H1 (cell line): ENCODE measurements at regions not wholly inside any gene's neighbourhood (a gene's known extent, or its start where the extent isn't known, plus 50 kb on each side); places are given as distances from the start of the nearest gene placed in this dataset.

Source experiments
- CTCF ChIA-PET: fragments of 300-600 bp; sonication (Branson Sonifier 250); formaldehyde crosslinking; loops from one replicate; lab custom pipeline; 2021; ENCODE audit not compliant: partially characterized antibody; lab: Charles Lee
- POLR2A ChIA-PET: fragments of 300-600 bp; sonication (Branson Sonifier 250); formaldehyde crosslinking; loops from one replicate; lab custom pipeline; 2021; ENCODE audit warnings: inconsistent platforms; ENCODE audit not compliant: partially characterized antibody; lab: Charles Lee
- DNase-seq, 2 experiments: peaks; one replicate each; pipeline versions ENCODE4 v3.0.0 to v3.0.0-alpha.2; 2010 to 2022; ENCODE audit warnings: low spot score in 2 of 2, low read depth in 1 of 2, mixed read lengths in 1 of 2
- FAIRE-seq: peaks from 2 replicates; lab custom pipeline; 2011; peaks lifted over from hg19 to GRCh38; lab: Jason Lieb, UNC
- H2AFZ ChIP-seq: 2 replicates; pipeline ENCODE4 v1.8.1; 2012; ENCODE audit warnings: low read length, inconsistent platforms
- H2AK5ac ChIP-seq: 2 replicates; pipeline ENCODE4 v1.6.1; 2013; ENCODE audit warnings: low read depth, low read length
- H2BK120ac ChIP-seq: replicated peaks from 2 replicates; pipeline ENCODE3; 2013; ENCODE audit warnings: low read depth, low read length, inconsistent platforms
- H2BK12ac ChIP-seq: 2 replicates; pipeline ENCODE4 v1.6.1; 2013; ENCODE audit warnings: low read depth, low read length
- H2BK15ac ChIP-seq: 2 replicates; pipeline ENCODE4 v1.6.1; 2013; ENCODE audit warnings: low read length
- H2BK20ac ChIP-seq: 2 replicates; pipeline ENCODE4 v1.6.1; 2013; ENCODE audit warnings: low read length
- H2BK5ac ChIP-seq: 2 replicates; pipeline ENCODE4 v1.6.1; 2013; ENCODE audit warnings: low read depth, low read length
- H3K14ac ChIP-seq: 2 replicates; pipeline ENCODE4 v1.6.1; 2013; ENCODE audit warnings: inconsistent platforms; ENCODE audit not compliant: insufficient read length
- H3K18ac ChIP-seq: 2 replicates; pipeline ENCODE4 v1.6.1; 2013; ENCODE audit warnings: low read length; ENCODE audit errors: extremely low read depth
- H3K23ac ChIP-seq: 2 replicates; pipeline ENCODE4 v1.6.1; 2013; ENCODE audit warnings: inconsistent platforms; ENCODE audit not compliant: insufficient read length
- H3K23me2 ChIP-seq: 2 replicates; pipeline ENCODE4 v1.6.1; 2013; ENCODE audit warnings: low read depth, low read length
- H3K27ac ChIP-seq: 2 replicates; pipeline ENCODE4 v1.6.1; 2011; ENCODE audit warnings: low read depth, low read length, inconsistent platforms
- H3K27me3 ChIP-seq, 4 experiments: replicated peaks in 1 of 4; 1 replicate in 1 of 4; 2 replicates in 3 of 4; pipeline versions ENCODE4 v1.6.1 to v1.8.1; 2011 to 2013; ENCODE audit warnings: low read length in 3 of 4, mild to moderate bottlenecking in 3 of 4, inconsistent platforms in 2 of 4, mixed read lengths in 2 of 4, moderate library complexity in 1 of 4; ENCODE audit not compliant: control insufficient read depth in 3 of 4, insufficient read depth in 3 of 4; ENCODE audit errors: extremely low read depth in 1 of 4
- H3K36me3 ChIP-seq, 4 experiments: 2 replicates each; pipeline versions ENCODE4 v1.6.1 to v1.8.1; 2011 to 2013; ENCODE audit warnings: mild to moderate bottlenecking in 4 of 4, low read length in 3 of 4, moderate library complexity in 2 of 4, control low read depth in 1 of 4, inconsistent platforms in 1 of 4; ENCODE audit not compliant: insufficient read depth in 4 of 4, control insufficient read depth in 2 of 4
- H3K4ac ChIP-seq: replicated peaks from 2 replicates; pipeline ENCODE3; 2013; ENCODE audit warnings: low read length, low read depth, mixed read lengths, inconsistent platforms; ENCODE audit not compliant: insufficient read length
- H3K4me1 ChIP-seq, 4 experiments: replicated peaks in 1 of 4; 1 replicate in 1 of 4; 2 replicates in 3 of 4; pipeline versions ENCODE4 v1.6.1 to v1.8.1; 2011 to 2013; ENCODE audit warnings: low read length in 3 of 4, inconsistent platforms in 2 of 4, mixed read lengths in 1 of 4; ENCODE audit not compliant: insufficient read depth in 4 of 4, control insufficient read depth in 3 of 4
- H3K4me2 ChIP-seq, 2 experiments: 2 replicates each; pipeline versions ENCODE4 v1.6.1 to v1.8.1; 2011 to 2013; ENCODE audit warnings: low read depth in 2 of 2, low read length in 2 of 2, control low read depth in 1 of 2, inconsistent platforms in 1 of 2, mild to moderate bottlenecking in 1 of 2; ENCODE audit not compliant: insufficient read depth in 1 of 2
- H3K4me3 ChIP-seq, 4 experiments: fragments of 200-600, 300-600 bp in 1 of 4; sonication (generic), shearing (Covaris generic), sonication (Bioruptor Twin) in 1 of 4; 2 replicates each; pipeline versions ENCODE4 v1.5.1 to v1.8.1; 2011 to 2016; ENCODE audit warnings: low read length in 4 of 4, low read depth in 3 of 4, control low read depth in 2 of 4, inconsistent platforms in 2 of 4, mild to moderate bottlenecking in 2 of 4, mixed read lengths in 1 of 4, moderate library complexity in 1 of 4; ENCODE audit not compliant: insufficient read depth in 2 of 4; ENCODE audit errors: extremely low read depth in 1 of 4
- H3K56ac ChIP-seq: replicated peaks from 2 replicates; pipeline ENCODE3; 2013; ENCODE audit warnings: low read depth, mild to moderate bottlenecking, mixed read lengths, low read length, inconsistent platforms; ENCODE audit not compliant: insufficient read length
- H3K79me1 ChIP-seq: 2 replicates; pipeline ENCODE4 v1.6.1; 2013; ENCODE audit warnings: low read depth, low read length, control low read depth
- H3K79me2 ChIP-seq, 2 experiments: 2 replicates each; pipeline versions ENCODE4 v1.6.1 to v1.8.1; 2012 to 2013; ENCODE audit warnings: low read length in 2 of 2, mild to moderate bottlenecking in 2 of 2, inconsistent platforms in 1 of 2; ENCODE audit not compliant: insufficient read depth in 2 of 2, control insufficient read depth in 1 of 2
- H3K9ac ChIP-seq, 4 experiments: replicated peaks in 1 of 4; 1 replicate in 1 of 4; 2 replicates in 3 of 4; pipeline versions ENCODE4 v1.6.1 to v1.8.1; 2011 to 2013; ENCODE audit warnings: low read depth in 3 of 4, low read length in 3 of 4, control low read depth in 2 of 4, mild to moderate bottlenecking in 2 of 4, moderate library complexity in 2 of 4, inconsistent platforms in 1 of 4; ENCODE audit errors: extremely low read depth in 1 of 4
- H3K9me3 ChIP-seq, 2 experiments: 2 replicates each; pipeline versions ENCODE4 v1.6.1 to v1.8.1; 2012 to 2013; ENCODE audit warnings: mild to moderate bottlenecking in 2 of 2, moderate library complexity in 2 of 2, control low read depth in 1 of 2, inconsistent platforms in 1 of 2, low read depth in 1 of 2, low read length in 1 of 2, mixed read lengths in 1 of 2; ENCODE audit not compliant: insufficient read depth in 2 of 2
- H4K20me1 ChIP-seq, 2 experiments: replicated peaks in 1 of 2; 2 replicates each; pipeline versions ENCODE3 to v1.8.1; 2011 to 2013; ENCODE audit warnings: inconsistent platforms in 2 of 2, low read length in 2 of 2, mild to moderate bottlenecking in 1 of 2; ENCODE audit not compliant: insufficient read depth in 2 of 2, control insufficient read depth in 1 of 2
- H4K5ac ChIP-seq: 2 replicates; pipeline ENCODE4 v1.6.1; 2013; ENCODE audit warnings: low read length, low read depth, mixed read lengths, inconsistent platforms; ENCODE audit not compliant: insufficient read length
- H4K8ac ChIP-seq: 2 replicates; pipeline ENCODE4 v1.8.0; 2013; ENCODE audit warnings: mild to moderate bottlenecking, moderate library complexity, low read length, inconsistent platforms; ENCODE audit not compliant: insufficient read depth; ENCODE audit errors: extremely low read depth
- H4K91ac ChIP-seq: replicated peaks from 2 replicates; pipeline ENCODE3; 2013; ENCODE audit warnings: low read length, mixed read lengths, inconsistent platforms; ENCODE audit not compliant: insufficient read length
- BRCA1 ChIP-seq: IDR thresholded peaks from 2 replicates; pipeline ENCODE4 v1.6.1; 2012; ENCODE audit warnings: low read depth, low read length, improper control_type of control experiment
- CBX8 ChIP-seq: fragments of 300-800, 300-1000 bp; sonication (generic); IDR thresholded peaks from 2 replicates; pipeline ENCODE4 v1.7.1; 2016; ENCODE audit warnings: low read depth, low read length, borderline replicate concordance
- ZNF274 ChIP-seq: IDR thresholded peaks from 2 replicates; pipeline ENCODE4 v1.7.0; 2012; ENCODE audit warnings: low read length, borderline replicate concordance; ENCODE audit errors: extremely low read depth
- WGBS, 2 experiments: shearing (Covaris generic) in 1 of 2; methylation state at CpG; one replicate each; pipeline versions ENCODE4 v1.1.6 to v1.1.7; 2013 to 2015; ENCODE audit warnings: low lambda C conversion rate in 2 of 2, mixed read lengths in 2 of 2, inconsistent platforms in 1 of 2, low coverage in 1 of 2, missing lambda C conversion rate in 1 of 2; ENCODE audit not compliant: insufficient replicate concordance in 2 of 2, insufficient coverage in 1 of 2, insufficient read length in 1 of 2; ENCODE audit errors: extremely low coverage in 1 of 2, missing lambda C conversion rate in 1 of 2; 5-methylcytosine and 5-hydroxymethylcytosine counted together

DNA sequence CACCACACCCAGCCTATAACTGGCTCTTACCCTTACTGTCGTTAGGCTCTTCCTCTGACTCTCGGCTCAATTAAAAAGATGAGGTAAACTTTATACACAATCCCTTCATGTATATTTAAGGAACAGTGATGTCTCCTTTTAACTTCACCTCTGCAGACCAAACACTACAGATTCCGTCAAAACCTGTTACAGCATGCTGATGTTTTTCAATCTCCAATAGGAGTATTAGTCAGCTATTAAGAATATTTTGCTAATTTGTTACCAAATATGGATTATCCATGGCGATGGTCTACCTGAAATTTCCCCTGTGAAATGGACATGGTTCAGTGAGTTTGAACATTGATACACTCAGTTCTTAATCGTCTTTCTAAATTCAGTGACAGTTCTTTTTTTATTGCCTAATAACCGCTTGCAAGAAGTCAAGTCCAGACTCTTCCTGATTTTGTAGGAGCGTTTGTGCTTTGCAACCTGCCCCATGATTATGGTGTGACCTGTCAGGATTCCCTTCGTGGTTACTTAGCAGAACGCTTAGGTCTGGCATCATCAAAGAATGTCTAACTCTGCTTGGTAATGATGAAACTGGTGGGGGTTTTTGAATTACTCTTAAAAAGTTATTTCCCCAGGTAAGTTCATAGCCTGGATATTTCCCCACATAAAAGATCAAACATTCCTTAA lies 72.2 kb upstream of the STOX2 start:
- Histone ChIP-seq H4K20me1 (no peaks in the 10 kb centered on the region), H3K4me2 (no peak overlapping the region), H2BK120ac (no peak overlapping the region), H3K9ac (no peak overlapping the region), H3K4me1 (no peaks in the 10 kb centered on the region), H4K91ac (no peak overlapping the region), H3K23me2 (no peaks in the 10 kb centered on the region), H3K4me3 (no peak overlapping the region), H2BK20ac (no peak overlapping the region), H2BK15ac (no peak overlapping the region), H3K79me2 (no peaks in the 10 kb centered on the region), H3K56ac (no peak overlapping the region), H2AFZ (no peak overlapping the region), H3K14ac (no peak overlapping the region)
- DNase-seq, result no peak
- no peak for FAIRE-seq
- TF ChIP-seq BRCA1 (no peak), ZNF274 (no peak), CBX8 (no peak)
- TF ChIP-seq, all 59 proteins: peak for 0
- ChIA-PET POLR2A (no interaction called here), CTCF (interaction anchor here (1.3 to 1.7 kb wide), 2 partner anchors 8 to 331 kb away, joined by 4 read pairs; no protein-coding TSS in a partner anchor)
- Histone ChIP-seq H3K18ac (no peak overlapping the region), H3K27me3 (no peaks in the 10 kb centered on the region), H3K9me3 (no peaks in the 10 kb centered on the region), H2AK5ac (no peak overlapping the region), H4K8ac (no peak overlapping the region), H3K4ac (no peak overlapping the region), H3K36me3 (no peaks in the 10 kb centered on the region), H3K23ac (no peak overlapping the region), H3K79me1 (no peaks in the 10 kb centered on the region), H2BK12ac (no peak overlapping the region), H2BK5ac (no peak overlapping the region), H3K27ac (no peak overlapping the region), H4K5ac (no peak overlapping the region)
- 91% methylated on average over 9 of the region's 9 CpGs; no CpG with 5 or more reads in 1 of the 2 experiments for WGBS, 2 experiments
